B cell (primary cell): ENCODE measurements at regions not wholly inside any gene's neighbourhood (a gene's known extent, or its start where the extent isn't known, plus 50 kb on each side); places are given as distances from the start of the nearest gene placed in this dataset.

Experiments
- CTCF ChIP-seq: fragments of 200-600 bp; IDR thresholded peaks from one replicate; pipeline ENCODE4 v1.8.0; 2022; ENCODE audit warnings: antibody characterized with exemption, mild to moderate bottlenecking
- EZH2 ChIP-seq: IDR thresholded peaks from 2 replicates; pipeline ENCODE4 v1.6.1; 2012; ENCODE audit warnings: borderline replicate concordance, low read depth, mild to moderate bottlenecking, moderate library complexity, low read length; ENCODE audit not compliant: insufficient read depth, poor library complexity, severe bottlenecking

- no peak for TF ChIP-seq CTCF
- no peak for TF ChIP-seq EZH2
Observed at GRCh38 chr5:128858995-128859394, 106.3 kb upstream of the SLC27A6 start.
